Stimulated activated CD8-positive, alpha-beta memory T cell treated with anti-CD3 and anti-CD28 coated beads, Interleukin-12 subunit alpha, Interleukin-12 subunit beta, amount 100 ng/mL, for 4 hours (primary cell): ENCODE measurements at regions not wholly inside any gene's neighbourhood (a gene's known extent, or its start where the extent isn't known, plus 50 kb on each side); places are given as distances from the start of the nearest gene placed in this dataset.

Source experiments
- DNase-seq: peaks from one replicate; pipeline ENCODE4 v3.0.0-alpha.2; 2020; ENCODE audit warnings: low read depth

DNA sequence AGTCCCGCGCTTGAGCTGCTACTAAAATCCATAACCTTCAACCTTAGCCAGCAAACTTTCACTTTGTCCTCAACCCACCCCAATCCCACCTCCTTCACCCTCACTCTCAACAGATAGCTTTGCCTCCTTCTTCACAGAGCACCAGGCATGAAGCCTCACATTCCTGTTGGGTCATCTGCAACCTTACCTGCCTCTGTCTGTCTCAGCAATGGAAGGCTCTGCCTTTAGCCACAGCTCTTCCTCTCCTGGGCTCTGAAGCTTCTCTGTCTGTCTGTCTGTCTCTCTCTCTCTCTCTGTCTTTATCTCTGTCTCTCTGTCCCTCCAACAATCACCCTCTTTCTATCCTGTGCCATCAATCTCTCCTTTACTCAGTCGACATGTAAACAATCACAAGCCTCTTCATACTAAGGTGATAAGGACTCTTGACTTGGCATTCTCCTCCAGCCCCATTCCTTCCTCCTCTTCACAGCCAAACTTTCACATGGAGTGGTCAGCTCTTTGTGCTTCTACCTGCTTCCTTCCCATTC, 220.8 kb downstream of the SPTSSA start:
- DNase-seq = no peak

- DNase-seq = no peak
These were observed 223.4 kb downstream of the SPTSSA start for GRCh38 chr14:34238610-34239009.

GRCh38 chr14:34237677-34238076, 224.4 kb downstream of the SPTSSA start:
- DNase-seq = no peak

DNA sequence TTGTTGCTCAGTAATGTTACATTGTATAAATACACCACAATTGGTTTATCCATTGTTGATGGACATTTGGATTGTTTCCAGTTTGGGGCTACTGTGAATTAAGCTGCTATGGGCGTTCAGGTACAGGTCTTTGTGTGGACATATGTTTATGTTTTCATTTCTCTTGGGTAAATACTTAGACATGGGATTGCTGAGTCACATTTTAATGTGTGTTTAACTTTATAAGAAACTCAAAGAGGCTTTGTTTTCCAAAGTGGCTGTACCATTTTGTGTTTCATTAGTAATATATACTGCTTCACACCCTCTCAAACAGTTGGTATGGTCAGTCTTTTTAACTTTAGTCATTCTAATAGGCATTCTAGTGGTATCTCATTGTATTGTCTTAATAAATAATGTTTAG, 225.0 kb downstream of the SPTSSA start:
- no peak for DNase-seq

- DNase-seq = no peak
These were observed 226.3 kb downstream of the SPTSSA start for GRCh38 chr14:34235643-34236300.

GRCh38 chr14:34234258-34234657, 227.8 kb downstream of the SPTSSA start:
- DNase-seq = no peak

GRCh38 chr14:34233619-34234018, 228.4 kb downstream of the SPTSSA start:
- DNase-seq = no peak

DNA sequence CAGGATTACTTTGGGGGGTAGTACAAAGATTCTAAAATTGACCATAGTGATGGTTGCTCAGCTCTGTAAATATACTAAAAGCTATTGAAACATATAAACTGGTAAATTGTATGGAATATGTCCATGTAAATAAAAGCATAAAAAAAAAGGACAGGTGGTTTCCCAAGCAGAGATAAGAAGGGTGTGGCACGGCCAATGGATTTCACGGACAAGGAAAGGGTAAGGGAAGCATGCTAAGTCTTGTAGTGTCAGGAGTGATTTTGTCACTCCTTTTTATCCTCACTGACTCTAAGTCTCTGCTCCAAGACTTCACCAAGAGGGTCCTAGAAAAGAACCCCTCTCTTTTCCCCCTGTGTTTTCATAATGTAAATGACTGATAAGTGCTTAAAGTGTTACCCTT, 229.2 kb downstream of the SPTSSA start:
- no peak for DNase-seq

GRCh38 chr14:34231626-34232025, 230.4 kb downstream of the SPTSSA start:
- no peak for DNase-seq

- no peak for DNase-seq
These were observed 232.9 kb downstream of the SPTSSA start for GRCh38 chr14:34229140-34229539.

GRCh38 chr14:34228650-34228976, 233.4 kb downstream of the SPTSSA start:
- no peak for DNase-seq

DNA sequence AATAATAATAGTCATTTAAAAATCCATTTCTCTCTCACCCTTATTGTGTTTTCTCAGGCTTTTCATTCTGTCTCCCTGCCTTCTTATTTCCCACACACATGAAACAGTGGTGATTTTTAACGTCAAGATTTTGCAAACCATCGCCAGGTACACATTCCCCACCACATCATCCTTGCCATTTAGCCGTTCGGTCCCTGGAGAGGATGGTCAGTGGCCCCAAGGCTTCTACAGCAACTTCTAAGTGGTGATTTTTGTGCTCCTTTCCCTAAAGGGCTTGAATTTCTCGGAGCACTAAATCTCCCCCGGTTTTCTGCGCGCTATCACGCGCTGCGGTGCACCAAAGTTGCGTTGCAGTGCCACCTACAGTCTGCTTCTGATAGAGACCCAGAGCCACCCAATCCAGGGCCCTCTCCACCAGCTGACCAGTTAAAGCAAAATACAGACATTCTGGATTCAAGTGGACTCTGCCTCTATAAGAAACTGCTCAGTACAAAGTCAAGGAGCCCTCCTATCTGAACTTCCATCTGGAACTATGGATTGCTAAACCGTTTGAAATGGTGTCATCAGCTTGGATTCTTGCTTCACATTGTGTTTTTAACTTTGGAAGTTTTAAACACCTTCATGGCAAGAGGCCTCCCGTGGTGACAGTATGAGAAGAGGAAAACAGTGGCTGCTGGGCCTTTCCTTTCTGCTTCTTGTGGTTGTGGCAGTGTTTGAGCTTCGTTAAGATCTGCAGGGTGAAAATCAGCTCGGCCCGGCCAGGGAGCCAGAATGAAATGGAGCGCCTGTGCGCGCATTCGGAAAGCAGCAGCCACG, 234.0 kb downstream of the SPTSSA start:
- no peak for DNase-seq

DNA sequence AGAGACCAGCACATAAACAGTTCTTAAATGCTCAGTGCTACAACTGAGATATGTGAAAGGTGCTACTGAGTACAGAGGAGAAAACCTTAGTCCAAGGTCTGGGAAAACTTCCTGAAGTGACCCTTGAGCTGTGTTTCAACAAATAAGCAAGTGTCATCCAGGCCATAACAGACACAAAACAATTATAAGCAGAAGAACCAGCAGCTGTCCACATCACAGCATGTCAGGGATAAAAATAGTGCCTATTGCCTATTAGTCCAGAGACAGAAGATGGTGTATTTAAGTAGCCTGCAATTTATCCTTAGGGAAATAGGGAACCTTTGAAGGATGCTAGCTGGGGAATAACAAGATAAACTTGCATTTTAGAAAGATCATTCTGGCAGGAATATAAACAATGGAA, 237.8 kb downstream of the SPTSSA start:
- DNase-seq = no peak

DNA sequence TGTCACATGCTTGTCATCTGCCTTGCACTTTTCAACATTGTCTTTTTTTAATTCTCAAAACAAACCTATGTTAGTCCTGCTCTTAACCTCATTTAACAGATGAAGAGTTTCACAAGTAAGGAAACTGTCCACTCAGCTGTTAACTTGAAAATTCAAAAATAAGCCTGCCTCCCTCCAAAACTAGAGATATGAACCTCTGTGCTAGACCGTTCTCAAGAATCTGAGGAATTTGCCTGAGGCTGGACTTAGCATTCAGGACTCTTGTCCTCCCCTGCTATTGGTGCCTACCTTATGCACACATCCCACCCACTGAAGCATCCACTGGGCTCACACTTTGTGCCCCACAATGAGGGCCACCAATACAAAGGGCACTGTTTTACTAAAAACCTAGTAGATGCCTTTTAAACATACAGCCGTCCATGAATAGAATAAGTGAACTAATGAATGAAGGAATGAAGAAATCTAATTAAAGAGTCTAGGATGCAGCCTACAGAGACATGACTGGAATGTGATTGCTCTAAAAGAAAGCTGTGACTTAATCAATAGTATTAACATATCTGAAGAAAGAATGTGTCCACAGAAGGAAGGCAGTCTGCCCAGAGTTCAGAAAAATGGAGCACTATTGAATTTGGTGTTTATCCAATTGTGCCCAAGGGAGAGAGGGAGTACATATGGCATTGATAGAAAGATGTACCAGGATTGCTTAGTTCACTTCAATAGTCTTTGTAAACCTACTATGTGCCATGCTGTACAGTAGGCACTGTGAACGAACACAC, 238.5 kb downstream of the SPTSSA start:
- DNase-seq = no peak

- no peak for DNase-seq
These were observed 239.2 kb downstream of the SPTSSA start for GRCh38 chr14:34222867-34223266.

DNA sequence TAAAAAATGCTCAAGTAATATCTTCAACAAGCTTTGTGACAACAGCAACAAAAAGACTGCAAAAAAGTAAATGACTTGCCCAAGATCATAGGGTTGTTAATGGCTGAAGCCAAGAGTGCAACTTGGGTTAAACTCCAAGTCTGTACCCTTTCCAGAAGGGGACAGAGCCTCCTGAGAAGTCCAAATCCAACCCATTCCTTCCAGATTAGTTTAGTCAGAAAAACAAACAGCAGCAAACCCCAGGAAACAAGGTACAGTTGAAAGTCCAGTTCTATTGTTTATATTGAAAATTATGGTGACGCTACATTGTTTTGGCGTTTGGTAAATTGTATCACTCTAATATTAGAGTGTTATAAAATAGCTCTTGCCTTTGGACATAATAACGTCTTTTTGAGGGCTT, 239.9 kb downstream of the SPTSSA start:
- no peak for DNase-seq

- no peak for DNase-seq
These were observed 241.1 kb downstream of the SPTSSA start for GRCh38 chr14:34220921-34221320.

- DNase-seq = no peak
These were observed 241.7 kb downstream of the SPTSSA start for GRCh38 chr14:34220378-34220706.

GRCh38 chr14:34219661-34220377, 242.2 kb downstream of the SPTSSA start:
- no peak for DNase-seq

DNA sequence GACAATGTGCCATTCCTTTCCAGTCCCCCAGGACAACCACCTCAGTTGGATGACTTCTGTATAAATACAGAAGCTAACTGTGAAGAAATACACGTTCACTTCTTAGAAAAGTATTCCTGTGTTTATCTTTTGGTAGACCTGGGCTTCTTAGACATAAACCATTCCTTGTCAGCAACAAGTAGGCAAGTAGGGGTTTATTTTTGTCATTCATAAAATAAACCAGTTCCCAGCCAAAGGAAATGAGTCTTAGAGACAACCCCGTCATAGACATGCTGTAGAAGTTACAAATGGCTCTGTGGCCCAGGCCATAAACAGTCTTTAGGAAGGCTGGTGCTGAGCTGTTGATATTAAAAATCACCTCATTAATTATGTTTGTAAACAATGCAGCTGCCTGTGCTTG, 243.2 kb downstream of the SPTSSA start:
- no peak for DNase-seq

DNA sequence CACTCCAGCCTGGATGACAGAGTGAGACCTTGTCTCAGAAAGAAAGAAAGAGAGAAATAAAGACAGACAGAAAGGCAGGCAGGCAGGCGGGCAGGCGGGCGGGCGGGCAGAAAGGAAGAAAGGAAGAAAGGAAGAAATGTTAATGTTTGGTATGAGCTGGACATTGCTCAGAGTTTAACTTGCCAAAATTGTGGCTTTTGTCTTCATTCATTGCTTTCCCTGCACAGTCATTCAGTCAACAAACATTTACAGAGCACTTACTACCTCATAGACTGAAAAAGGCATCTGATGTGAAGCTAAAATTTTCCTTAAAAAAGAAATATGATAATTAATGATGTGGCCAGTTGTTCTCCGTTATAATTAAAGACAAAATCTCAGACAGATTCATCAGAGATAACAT, 247.1 kb downstream of the SPTSSA start:
- DNase-seq = no peak

- no peak for DNase-seq
These were observed 248.7 kb downstream of the SPTSSA start for GRCh38 chr14:34213332-34213731.
